Progenitor cell of endocrine pancreas (in vitro differentiated cells): ENCODE measurements at regions not wholly inside any gene's neighbourhood (a gene's known extent, or its start where the extent isn't known, plus 50 kb on each side); places are given as distances from the start of the nearest gene placed in this dataset.

Experiments used
- DNase-seq: peaks from one replicate; pipeline ENCODE4 v3.0.0; 2021; ENCODE audit warnings: low spot score; ENCODE audit not compliant: unreplicated experiment
- H3K27ac Mint-ChIP-seq: 2 replicates; pipeline ENCODE4 v1.8.0; 2021; ENCODE audit warnings: mild to moderate bottlenecking, moderate library complexity, mixed read lengths
- H3K27me3 Mint-ChIP-seq: 2 replicates; pipeline ENCODE4 v1.8.0; 2021; ENCODE audit warnings: mixed read lengths
- H3K36me3 Mint-ChIP-seq: 2 replicates; pipeline ENCODE4 v1.8.0; 2022; ENCODE audit warnings: mixed read lengths; ENCODE audit not compliant: insufficient read depth
- H3K4me1 Mint-ChIP-seq: 2 replicates; pipeline ENCODE4 v1.8.0; 2021; ENCODE audit warnings: low read depth, mixed read lengths
- H3K4me3 Mint-ChIP-seq: 2 replicates; pipeline ENCODE4 v1.8.0; 2021; ENCODE audit warnings: low read depth, mild to moderate bottlenecking, moderate library complexity, mixed read lengths
- H3K9me3 Mint-ChIP-seq: 2 replicates; pipeline ENCODE4 v1.8.0; 2021; ENCODE audit warnings: low read depth, mixed read lengths
- TF ChIP-seq, protein P1 (sequence below): fragments of 200-600 bp; sonication (generic); IDR thresholded peaks from one replicate; pipeline ENCODE4 v1.5.0; 2021; ENCODE audit warnings: antibody characterized with exemption, mild to moderate bottlenecking; ENCODE audit not compliant: unreplicated experiment

DNA sequence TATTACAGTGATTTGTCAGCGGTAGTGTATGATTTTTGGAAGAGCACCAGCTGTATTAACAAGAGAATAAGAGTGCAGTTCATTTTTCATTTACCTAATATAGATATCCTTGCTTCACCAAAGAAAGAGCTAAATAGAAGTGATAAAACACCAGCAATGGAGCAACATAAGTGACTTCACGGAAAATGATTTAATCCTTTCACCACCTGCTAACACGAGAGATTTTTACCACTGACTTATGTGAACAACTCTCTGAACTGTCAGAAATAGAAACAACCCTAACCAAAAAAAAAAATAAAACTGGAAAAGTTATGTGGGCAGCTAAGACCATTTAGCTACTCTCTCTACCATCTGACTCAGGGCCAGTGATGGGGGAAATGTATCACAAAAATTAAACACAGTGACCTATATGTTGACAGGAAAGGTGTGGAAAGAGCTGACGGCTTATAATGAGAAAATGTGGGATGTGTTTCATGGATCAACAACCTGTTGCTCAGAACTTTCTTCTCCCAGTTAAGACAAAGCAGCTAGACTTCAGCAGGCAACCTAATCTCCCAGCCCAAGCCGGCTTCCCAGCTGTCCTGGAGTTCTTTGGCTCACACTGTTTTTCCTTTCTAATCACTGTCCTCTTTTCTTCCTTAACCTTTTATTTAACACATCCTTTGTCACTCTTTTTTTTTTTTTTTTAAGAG is 272.7 kb downstream of the SS18 start:
- peaks cover 2% of the 10 kb centered on the region for H3K4me1 Mint-ChIP-seq
- TF ChIP-seq, protein P1, sequence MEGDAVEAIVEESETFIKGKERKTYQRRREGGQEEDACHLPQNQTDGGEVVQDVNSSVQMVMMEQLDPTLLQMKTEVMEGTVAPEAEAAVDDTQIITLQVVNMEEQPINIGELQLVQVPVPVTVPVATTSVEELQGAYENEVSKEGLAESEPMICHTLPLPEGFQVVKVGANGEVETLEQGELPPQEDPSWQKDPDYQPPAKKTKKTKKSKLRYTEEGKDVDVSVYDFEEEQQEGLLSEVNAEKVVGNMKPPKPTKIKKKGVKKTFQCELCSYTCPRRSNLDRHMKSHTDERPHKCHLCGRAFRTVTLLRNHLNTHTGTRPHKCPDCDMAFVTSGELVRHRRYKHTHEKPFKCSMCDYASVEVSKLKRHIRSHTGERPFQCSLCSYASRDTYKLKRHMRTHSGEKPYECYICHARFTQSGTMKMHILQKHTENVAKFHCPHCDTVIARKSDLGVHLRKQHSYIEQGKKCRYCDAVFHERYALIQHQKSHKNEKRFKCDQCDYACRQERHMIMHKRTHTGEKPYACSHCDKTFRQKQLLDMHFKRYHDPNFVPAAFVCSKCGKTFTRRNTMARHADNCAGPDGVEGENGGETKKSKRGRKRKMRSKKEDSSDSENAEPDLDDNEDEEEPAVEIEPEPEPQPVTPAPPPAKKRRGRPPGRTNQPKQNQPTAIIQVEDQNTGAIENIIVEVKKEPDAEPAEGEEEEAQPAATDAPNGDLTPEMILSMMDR, result no peak

GRCh38 chr18:25815659-25816058 is 274.8 kb downstream of the SS18 start:
- Mint-ChIP-seq H3K27me3 (peaks cover 32% of the 10 kb centered on the region), H3K9me3 (no peaks in the 10 kb centered on the region), H3K27ac (no peak overlapping the region), H3K4me1 (peaks cover 2% of the 10 kb centered on the region), H3K36me3 (no peaks in the 10 kb centered on the region), H3K4me3 (no peak overlapping the region)
- TF ChIP-seq, protein P1, result no peak
- DNase-seq, result no peak

More for the DNA sequence above, 272.7 kb downstream of the SS18 start:
- Mint-ChIP-seq H3K4me3 (no peak overlapping the region), H3K27me3 (peaks cover 32% of the 10 kb centered on the region), H3K27ac (no peak overlapping the region), H3K36me3 (no peaks in the 10 kb centered on the region), H3K9me3 (no peaks in the 10 kb centered on the region)
- no peak for DNase-seq

- DNase-seq, result no peak
- Mint-ChIP-seq H3K4me3 (no peak overlapping the region), H3K4me1 (peaks cover 2% of the 10 kb centered on the region), H3K27me3 (peaks cover 28% of the 10 kb centered on the region), H3K27ac (no peak overlapping the region), H3K36me3 (no peaks in the 10 kb centered on the region), H3K9me3 (no peaks in the 10 kb centered on the region)
- TF ChIP-seq, protein P1, result no peak
These were observed 275.5 kb downstream of the SS18 start for GRCh38 chr18:25814841-25815458.

- TF ChIP-seq, protein P1, result no peak
- peaks cover 2% of the 10 kb centered on the region for H3K4me1 Mint-ChIP-seq
- peaks cover 18% of the 10 kb centered on the region for H3K27me3 Mint-ChIP-seq
- DNase-seq, result no peak
- no peak overlapping the region for H3K27ac Mint-ChIP-seq
- no peaks in the 10 kb centered on the region for H3K36me3 Mint-ChIP-seq
- no peaks in the 10 kb centered on the region for H3K9me3 Mint-ChIP-seq
- H3K4me3 Mint-ChIP-seq, result no peak overlapping the region
These were observed 277.3 kb downstream of the SS18 start for GRCh38 chr18:25813110-25813509.

- TF ChIP-seq, protein P1, result no peak
- no peak for DNase-seq
- Mint-ChIP-seq H3K4me3 (no peak overlapping the region), H3K9me3 (no peaks in the 10 kb centered on the region), H3K36me3 (no peaks in the 10 kb centered on the region), H3K4me1 (peaks cover 2% of the 10 kb centered on the region), H3K27ac (no peak overlapping the region), H3K27me3 (peaks cover 11% of the 10 kb centered on the region)
These were observed 279.7 kb downstream of the SS18 start for GRCh38 chr18:25810736-25811135.
